ENCODE measurements at regions not wholly inside any gene's neighbourhood (a gene's known extent, or its start where the extent isn't known, plus 50 kb on each side); places are given as distances from the start of the nearest gene placed in this dataset.

DNA sequence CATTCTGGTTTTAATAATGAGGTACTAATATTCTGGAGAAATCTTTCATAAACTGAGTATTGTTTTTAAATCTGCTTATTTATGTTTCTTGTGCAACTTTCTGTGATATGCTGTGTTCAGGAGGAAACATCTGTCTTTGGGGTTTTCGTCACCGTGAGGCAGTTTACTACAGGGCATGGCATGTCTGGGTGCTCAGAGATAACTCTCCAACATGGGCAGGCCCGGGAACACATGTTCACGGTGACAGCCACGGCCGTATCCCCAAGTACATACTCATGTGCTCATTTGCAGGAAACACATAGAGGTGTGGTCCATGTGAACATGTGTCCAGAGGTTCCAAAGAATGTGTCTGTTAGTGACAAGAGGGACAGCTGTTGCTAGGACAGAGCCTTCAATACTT lies 62.1 kb upstream of the CNKSR3 start:
- Histone ChIP-seq H3F3A (replicated peaks; ENCODE audit: insufficient read depth) (no peaks in the 10 kb centered on the region), H2AFZ (ENCODE audit: low read depth) (no peak overlapping the region), H3K9me3 (no peaks in the 10 kb centered on the region), H3K36me3 (replicated peaks in 1 of 2; ENCODE audit: control insufficient read depth in 1 of 2, insufficient read depth in 2 of 2, low read length in 1 of 2) (no peaks in the 10 kb centered on the region), H3K27me3 (ENCODE audit: insufficient read depth) (no peaks in the 10 kb centered on the region; the same call in 1 of the 2 replicates), H3K4me2 (no peak overlapping the region), H3K4me3 (ENCODE audit: low read depth in 2 of 2, low read length in 1 of 2) (no peak overlapping the region), H3K79me2 (ENCODE audit: insufficient read depth) (no peaks in the 10 kb centered on the region), H3K27ac (ENCODE audit: low read depth in 2 of 2, low read length in 1 of 2) (no peak overlapping the region), H4K20me1 (ENCODE audit: insufficient read depth) (no peaks in the 10 kb centered on the region), H3K9me2 (no peaks in the 10 kb centered on the region), H3K9ac (no peak overlapping the region), H3K4me1 (ENCODE audit: control insufficient read depth in 1 of 2, insufficient read depth in 2 of 2, low read depth in 1 of 2, low read length in 1 of 2) (peaks cover 0 to 26% of the 10 kb centered on the region in 2 experiments; a peak in 2 of 4 replicates)
- no peak for DNase-seq
- ChIA-PET POLR2A (no interaction called here), CTCF (interaction anchor here (0.7 kb wide), 1 partner anchor 19 kb away, joined by 3 read pairs; no protein-coding TSS in a partner anchor)
- 82% methylated on average over 6 of the region's 6 CpGs for WGBS (ENCODE audit: low lambda C conversion rate)
- no peak for TF ChIP-seq FOXJ3 (CRISPR knock-in tag; IDR thresholded peaks at IDR 0.05)
- TF ChIP-seq, protein P1, sequence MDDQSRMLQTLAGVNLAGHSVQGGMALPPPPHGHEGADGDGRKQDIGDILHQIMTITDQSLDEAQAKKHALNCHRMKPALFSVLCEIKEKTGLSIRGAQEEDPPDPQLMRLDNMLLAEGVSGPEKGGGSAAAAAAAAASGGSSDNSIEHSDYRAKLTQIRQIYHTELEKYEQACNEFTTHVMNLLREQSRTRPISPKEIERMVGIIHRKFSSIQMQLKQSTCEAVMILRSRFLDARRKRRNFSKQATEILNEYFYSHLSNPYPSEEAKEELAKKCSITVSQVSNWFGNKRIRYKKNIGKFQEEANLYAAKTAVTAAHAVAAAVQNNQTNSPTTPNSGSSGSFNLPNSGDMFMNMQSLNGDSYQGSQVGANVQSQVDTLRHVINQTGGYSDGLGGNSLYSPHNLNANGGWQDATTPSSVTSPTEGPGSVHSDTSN (IDR thresholded peaks at IDR 0.05): no peak
- no peak for TF ChIP-seq RXRA (IDR thresholded peaks at IDR 0.05; ENCODE audit: borderline replicate concordance, low read depth)
- TF ChIP-seq TAF1 (IDR thresholded peaks at IDR 0.05; ENCODE audit: borderline replicate concordance, low read depth, low read length): no peak
- no peak for TF ChIP-seq SMC3 (IDR thresholded peaks at IDR 0.05; ENCODE audit: low read depth, low read length)
- TF ChIP-seq ELF1 (IDR thresholded peaks at IDR 0.05): no peak
- TF ChIP-seq NFIC (IDR thresholded peaks at IDR 0.05; ENCODE audit: borderline replicate concordance): no peak
- no peak for TF ChIP-seq RAD21 (IDR thresholded peaks at IDR 0.05; ENCODE audit: low read length)
- TF ChIP-seq EP300 (IDR thresholded peaks at IDR 0.05; ENCODE audit: borderline replicate concordance in 1 of 2, low read depth in 1 of 2, low read length in 1 of 2): no peak
- no peak for TF ChIP-seq GATA2 (CRISPR knock-in tag; IDR thresholded peaks at IDR 0.05)
- TF ChIP-seq POLR2AphosphoS5 (IDR thresholded peaks at IDR 0.05; ENCODE audit: low read depth, low read length): no peak
- no peak for TF ChIP-seq FOXM1 (IDR thresholded peaks at IDR 0.05; ENCODE audit: low read depth)
- TF ChIP-seq JUND (IDR thresholded peaks at IDR 0.05): no peak
- no peak for TF ChIP-seq RCOR1 (IDR thresholded peaks at IDR 0.05; ENCODE audit: low read length)

GRCh38 chr6:154578004-154578559 lies 67.6 kb upstream of the CNKSR3 start:
- H3K79me2 ChIP-seq (ENCODE audit: insufficient read depth): no peaks in the 10 kb centered on the region
- POLR2A ChIA-PET: no interaction called here
- WGBS (ENCODE audit: low lambda C conversion rate): 76% methylated on average over 3 of the region's 3 CpGs

More at GRCh38 chr6:154578004-154578559, 67.6 kb upstream of the CNKSR3 start:
- H4K20me1 ChIP-seq (ENCODE audit: insufficient read depth): no peaks in the 10 kb centered on the region
- H3K36me3 ChIP-seq (replicated peaks in 1 of 2; ENCODE audit: control insufficient read depth in 1 of 2, insufficient read depth in 2 of 2, low read length in 1 of 2): no peaks in the 10 kb centered on the region
- H3F3A ChIP-seq (replicated peaks; ENCODE audit: insufficient read depth): no peaks in the 10 kb centered on the region
- H3K27ac ChIP-seq (ENCODE audit: low read depth in 2 of 2, low read length in 1 of 2): no peak overlapping the region
- H2AFZ ChIP-seq (ENCODE audit: low read depth): no peak overlapping the region
- no peak for DNase-seq
- TF ChIP-seq RAD21 (IDR thresholded peaks at IDR 0.05; ENCODE audit: low read length) (no peak), FOXM1 (IDR thresholded peaks at IDR 0.05; ENCODE audit: low read depth) (no peak), ELF1 (IDR thresholded peaks at IDR 0.05) (no peak), EZH2phosphoT487 (IDR thresholded peaks at IDR 0.05; ENCODE audit: borderline replicate concordance, low read depth) (no peak), NRF1 (IDR thresholded peaks at IDR 0.05; ENCODE audit: low read depth, low read length) (no peak), SIN3A (IDR thresholded peaks at IDR 0.05; ENCODE audit: borderline replicate concordance, low read depth, low read length) (no peak)
- no peaks in the 10 kb centered on the region; the same call in 1 of the 2 replicates for H3K27me3 ChIP-seq (ENCODE audit: insufficient read depth)
- no peaks in the 10 kb centered on the region for H3K9me3 ChIP-seq
- H3K4me3 ChIP-seq (ENCODE audit: low read depth in 2 of 2, low read length in 1 of 2): no peak overlapping the region
- peaks cover 0 to 8% of the 10 kb centered on the region in 2 experiments; a peak in 1 of 4 replicates for H3K4me1 ChIP-seq (ENCODE audit: control insufficient read depth in 1 of 2, insufficient read depth in 2 of 2, low read depth in 1 of 2, low read length in 1 of 2)
- CTCF ChIA-PET: interaction anchor here (1.0 kb wide), 1 partner anchor 15 kb away, joined by 3 read pairs; no protein-coding TSS in a partner anchor
- no peaks in the 10 kb centered on the region for H3K9me2 ChIP-seq
- H3K4me2 ChIP-seq: no peak overlapping the region
- H3K9ac ChIP-seq: no peak overlapping the region
